Hematopoietic multipotent progenitor cell treated with erythropoietin and hydrocortisone succinate and interleukin-3 and kit ligand, for 8 days (in vitro differentiated cells): ENCODE measurements at regions not wholly inside any gene's neighbourhood (a gene's known extent, or its start where the extent isn't known, plus 50 kb on each side); places are given as distances from the start of the nearest gene placed in this dataset.
"Not testable (repeated sequence)": the region's sequence is repeated elsewhere in the genome, so short reads cannot be mapped to it uniquely, and the experiment has no call there.

ENCODE experiments used
- DNase-seq: peaks from one replicate; pipeline ENCODE4 v3.0.0-alpha.2; 2015

DNA sequence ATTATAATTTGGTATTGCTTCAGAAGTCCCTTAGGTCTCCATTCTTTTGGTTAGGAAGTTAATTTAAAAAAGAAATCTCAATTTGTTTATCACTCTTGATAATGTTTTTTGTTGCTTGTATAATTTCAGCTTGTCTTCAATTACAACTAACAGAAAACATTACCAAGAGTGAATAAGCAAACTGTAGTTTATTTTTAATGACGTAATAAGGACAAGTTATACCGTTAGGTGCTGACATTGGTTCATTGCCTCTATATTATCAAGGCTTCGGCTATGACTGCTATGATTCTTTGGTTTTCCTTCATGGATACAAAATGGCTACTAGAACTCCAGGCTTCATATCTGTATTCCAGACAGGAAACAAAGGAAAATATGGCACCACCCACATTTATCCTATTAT lies 220.6 kb downstream of the PTGER3 start:
- no peak for DNase-seq

DNA sequence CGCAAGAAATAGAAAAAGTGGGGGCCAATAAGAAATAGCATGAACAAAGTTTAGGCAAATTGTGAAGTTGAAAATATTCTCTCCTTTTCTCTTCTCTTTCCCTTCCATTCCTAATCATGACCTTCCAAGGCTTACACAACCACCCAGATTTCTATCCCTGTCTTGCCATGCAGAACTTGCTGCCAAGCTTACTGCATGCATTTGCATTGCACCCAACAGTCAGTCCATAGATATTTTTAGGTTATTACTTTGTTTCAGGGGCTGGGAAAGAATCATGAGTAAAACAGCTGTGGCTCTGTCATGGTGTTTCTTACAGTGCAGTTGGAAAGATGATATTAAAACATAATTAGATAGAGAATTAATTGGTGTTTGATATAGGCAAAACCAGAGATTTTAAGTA lies 219.4 kb downstream of the PTGER3 start:
- no peak for DNase-seq

DNA sequence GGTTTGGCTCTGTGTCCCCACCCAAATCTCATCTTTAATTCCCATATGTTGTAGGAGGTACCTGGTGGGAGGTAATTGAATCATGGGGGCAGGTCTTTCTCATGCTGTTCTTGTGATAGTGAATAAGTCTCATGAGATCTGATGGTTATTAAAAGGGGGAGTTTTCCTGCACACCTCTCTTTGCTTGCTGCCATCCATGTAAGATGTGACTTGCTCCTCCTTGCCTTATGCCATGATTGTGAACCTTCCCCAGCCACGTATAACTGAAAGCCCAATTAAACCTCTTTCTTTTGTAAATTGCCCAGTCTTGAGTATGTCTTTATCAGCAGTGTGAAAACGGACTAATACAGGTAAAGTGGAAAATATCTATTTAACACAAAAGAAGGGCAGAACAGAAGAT lies 213.3 kb downstream of the PTGER3 start:
- not testable (repeated sequence) for DNase-seq

DNA sequence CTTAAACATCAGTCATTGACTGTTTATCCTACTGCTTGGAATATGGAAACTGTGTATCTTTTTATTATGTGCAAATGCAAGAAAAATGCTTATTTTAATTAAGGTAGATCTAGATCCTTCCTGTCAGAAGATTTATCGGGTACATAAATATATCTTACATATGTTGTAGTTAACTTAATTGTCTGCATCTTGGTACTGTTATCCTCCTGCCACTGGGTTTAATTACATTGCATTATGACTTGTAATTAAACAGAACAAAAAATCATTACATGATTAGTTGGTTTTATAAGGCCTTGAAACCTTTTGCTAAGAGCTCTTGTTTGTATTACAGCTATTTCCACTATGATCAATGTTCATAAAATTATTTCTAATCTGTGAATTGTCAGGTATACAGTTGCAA lies 211.2 kb downstream of the PTGER3 start:
- DNase-seq = no peak

DNA sequence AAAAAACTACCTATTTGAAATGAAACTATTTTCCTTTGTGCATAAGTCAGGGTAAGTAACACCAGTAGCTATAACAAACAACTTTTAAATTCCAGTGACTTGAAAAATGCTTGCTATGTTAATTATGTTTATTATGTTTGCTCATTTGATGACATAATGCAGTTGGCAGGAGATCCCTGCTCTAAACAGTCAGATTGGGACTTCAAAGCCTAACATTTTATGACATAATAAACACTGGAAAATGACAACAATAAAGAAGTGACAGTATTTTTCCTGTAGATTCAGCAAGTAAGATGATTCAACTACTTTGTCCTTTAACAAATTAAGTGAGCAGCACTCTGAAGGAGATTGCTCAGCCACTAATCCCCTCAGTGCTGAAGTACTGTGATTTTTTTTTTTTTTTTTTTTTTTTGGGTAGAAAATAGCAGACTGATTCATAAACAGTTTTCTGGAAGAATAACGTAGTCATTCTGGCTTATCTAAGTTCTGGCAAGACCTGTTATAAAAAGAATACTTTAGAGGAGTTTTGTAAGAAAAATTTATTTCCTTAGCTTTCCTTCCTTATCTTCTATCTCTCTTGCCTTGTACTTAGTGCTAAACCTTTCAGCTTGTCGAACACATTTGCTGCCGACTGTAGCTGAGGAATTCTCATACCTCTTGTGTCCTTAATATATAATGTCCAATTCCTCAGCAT lies 207.2 kb downstream of the PTGER3 start:
- DNase-seq = no peak

DNA sequence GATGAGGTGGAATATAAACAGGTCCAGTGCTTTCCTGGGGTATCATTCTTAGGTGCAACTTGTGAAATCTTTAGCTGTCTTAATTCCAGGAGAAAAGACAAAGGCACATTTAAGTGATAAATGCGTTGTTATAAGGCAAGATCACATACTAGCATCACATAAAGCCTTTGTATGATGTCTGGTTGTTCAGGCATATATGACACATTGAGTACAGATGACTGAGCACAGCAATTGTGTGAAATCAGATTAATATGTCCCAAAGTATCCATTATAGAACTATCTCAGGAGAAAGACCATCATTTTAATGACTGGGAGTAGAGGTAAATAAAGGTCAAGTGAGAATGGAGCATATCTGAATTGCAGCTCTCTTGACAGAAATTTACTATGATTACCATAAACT lies 205.1 kb downstream of the PTGER3 start:
- DNase-seq = no peak

DNA sequence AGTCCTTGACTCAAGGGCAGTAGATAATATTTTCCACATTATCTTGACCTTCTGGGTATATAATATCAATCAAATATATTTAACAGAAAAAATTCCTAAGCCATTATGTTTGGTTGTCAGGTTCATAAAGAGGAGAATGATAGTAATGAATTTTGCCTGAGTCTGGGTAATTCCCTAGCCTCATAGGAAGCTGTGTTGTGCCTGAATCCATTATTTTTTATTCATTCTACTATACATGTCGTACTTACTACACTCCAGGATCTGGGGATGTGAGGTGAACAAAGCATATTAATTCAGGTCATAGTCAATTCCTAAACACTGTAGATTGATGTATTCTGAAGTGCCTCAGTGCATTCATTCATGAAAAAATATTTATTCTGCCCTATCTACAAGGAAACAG lies 204.2 kb downstream of the PTGER3 start:
- no peak for DNase-seq

DNA sequence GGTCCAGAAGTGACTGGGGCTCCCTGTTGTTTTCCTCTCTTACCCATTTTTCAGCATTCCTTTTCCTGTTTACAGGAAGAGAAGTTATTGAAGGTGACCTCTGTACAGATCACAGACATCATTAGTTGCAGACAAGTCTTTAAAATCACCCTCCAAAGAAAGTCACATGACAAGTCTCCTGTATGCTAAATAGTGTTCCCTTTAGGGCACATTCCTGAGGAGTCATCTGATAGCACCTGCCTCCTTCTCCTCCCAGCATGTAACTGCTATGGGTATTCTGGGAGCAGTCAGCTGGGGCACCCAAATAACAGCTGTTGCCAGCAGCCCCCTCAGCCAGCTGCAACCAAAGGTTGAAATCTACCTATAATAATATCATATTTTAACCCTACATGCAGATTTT lies 200.6 kb downstream of the PTGER3 start:
- DNase-seq = no peak

DNA sequence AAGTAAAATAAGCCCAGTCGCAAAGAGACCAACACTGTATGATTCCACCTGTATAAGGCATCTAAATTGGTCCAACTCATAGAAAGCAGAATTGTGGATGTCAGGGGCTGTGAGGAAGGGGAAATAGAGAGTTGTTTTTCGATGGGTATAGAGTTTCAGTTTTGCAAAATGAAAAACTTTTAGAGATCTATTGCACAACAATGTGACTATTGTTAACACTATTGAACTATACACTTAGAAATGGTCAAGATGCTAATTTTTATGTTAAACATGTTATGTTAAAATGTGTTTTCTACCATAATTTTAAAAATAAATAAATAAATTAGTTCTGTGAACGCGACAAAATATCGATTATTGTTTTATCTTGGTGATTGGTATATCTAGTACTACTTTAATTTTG lies 192.4 kb downstream of the PTGER3 start:
- DNase-seq = no peak

DNA sequence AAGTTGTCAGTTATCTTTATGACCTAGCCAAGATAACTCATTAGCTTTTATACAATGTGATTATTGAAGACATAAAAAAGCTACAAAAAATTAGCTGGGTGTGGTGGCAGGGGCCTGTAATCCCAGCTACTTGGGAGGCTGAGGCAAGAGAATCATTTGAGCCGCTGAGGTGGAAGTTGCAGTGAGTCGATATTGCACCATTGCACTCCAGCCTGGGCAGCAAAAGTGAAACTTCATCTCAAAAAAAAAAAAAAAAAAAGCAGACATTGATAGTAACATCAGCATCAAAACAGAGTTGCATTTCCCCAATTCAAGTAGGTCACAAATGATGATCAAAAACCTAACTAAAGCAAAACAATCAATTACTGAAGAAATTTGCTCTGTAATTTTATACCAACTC lies 191.4 kb downstream of the PTGER3 start:
- no peak for DNase-seq

DNA sequence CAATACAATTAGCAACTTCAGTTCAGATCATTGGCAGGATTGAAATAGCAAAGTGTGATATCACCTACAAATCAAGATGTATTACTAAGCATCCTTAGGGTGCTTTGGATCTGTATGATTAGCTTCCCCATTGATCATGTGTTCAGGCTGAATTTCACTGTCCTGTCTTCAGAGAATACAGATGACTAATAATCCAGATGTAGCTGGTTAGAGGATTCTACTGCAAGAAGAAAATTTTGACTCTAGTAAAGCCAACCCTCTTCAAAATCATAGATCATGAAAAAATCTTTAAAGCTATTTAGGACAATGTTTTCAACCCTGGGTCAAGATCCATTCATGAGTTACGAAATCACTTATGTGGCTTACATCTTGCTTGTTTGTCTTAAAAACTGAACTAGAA lies 184.4 kb downstream of the PTGER3 start:
- DNase-seq = no peak

DNA sequence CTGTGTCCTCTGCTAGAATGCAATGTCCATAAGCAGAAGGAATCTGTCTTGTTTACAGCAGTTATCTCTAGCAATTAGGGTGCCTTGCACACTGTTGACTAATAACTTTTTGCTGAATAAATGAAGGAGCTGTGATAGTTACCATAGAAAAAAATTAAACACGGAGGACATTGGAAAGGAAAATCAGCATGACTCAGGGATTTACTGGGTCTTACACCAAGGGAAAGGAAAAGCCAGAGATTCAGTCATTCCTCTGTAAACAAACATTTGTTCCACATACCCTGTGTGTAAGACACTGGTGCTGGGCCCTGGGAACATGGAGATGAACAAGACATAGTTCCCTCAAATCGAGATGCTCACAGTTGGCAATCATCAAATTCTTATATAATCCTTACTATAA lies 183.3 kb downstream of the PTGER3 start:
- no peak for DNase-seq

DNA sequence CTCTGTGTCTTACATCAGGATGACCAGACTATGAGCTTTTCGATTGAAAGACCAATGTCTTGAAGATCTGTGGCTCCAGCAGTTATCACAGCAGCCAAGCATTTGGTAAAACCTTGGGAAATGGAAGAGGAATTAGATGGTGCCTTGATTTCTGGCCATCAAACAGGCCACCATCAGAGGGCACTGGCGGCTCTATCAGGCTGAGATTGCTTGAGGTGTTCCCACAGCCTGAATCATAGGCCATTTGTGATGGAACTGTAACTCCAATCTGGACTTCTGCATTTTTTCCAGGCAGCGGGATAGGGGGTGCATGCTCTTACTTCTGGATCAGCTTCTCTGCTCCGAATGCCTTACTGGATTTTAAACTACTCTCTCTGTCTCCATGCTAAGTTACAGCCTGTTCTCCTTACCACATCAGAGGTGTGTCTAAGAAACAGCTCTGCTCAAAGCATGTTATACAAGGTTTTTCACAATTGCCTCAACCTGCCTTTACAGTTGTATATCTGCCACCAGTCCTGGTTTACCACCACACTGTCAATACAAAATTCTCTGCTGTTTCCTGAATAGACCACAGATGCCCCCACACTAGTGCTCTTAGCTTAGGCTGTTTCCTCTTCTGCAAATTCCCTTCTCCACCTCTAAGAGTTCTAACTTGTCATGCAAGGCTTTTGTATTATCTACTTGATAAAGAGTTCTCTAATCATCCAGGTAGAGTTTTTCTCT lies 180.9 kb downstream of the PTGER3 start:
- no peak for DNase-seq

DNA sequence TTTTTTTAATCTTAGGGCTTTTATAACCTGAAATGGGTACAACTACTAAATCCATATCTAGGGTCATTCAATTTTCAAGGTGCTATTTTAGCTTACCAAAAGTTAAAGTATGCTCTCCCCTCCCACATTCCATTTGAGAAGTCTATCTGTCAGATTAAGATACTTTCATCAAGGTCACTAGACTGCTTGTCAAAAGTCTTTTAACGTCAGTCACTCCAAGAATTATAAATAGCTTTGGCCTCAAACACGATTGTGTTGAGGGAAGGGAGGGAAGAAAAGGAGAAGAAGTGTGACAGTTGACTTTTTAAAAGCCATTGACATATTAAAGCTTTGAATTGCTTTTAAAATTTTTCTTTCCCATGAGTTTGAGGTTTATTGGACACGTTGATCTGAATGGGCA lies 175.8 kb downstream of the PTGER3 start:
- no peak for DNase-seq

DNA sequence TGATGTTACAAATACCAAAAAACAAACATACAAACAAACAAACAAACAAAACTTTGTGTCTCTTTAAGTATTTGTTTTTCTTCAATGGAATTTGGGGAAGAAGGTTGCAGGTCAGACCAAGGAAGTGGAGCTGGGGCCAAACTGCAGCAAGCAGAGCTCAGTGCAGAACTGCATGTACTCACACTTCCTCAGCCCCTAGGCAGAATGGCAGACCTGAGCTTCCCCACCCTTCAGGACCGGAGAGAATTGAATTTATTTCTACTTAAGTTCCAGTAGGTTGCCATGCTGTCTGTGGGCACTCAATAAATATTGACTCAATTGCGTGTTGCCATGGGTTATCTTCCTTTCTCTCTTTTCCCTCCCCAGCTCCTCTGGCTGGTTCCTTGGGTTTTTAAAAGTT lies 173.6 kb downstream of the PTGER3 start:
- no peak for DNase-seq

DNA sequence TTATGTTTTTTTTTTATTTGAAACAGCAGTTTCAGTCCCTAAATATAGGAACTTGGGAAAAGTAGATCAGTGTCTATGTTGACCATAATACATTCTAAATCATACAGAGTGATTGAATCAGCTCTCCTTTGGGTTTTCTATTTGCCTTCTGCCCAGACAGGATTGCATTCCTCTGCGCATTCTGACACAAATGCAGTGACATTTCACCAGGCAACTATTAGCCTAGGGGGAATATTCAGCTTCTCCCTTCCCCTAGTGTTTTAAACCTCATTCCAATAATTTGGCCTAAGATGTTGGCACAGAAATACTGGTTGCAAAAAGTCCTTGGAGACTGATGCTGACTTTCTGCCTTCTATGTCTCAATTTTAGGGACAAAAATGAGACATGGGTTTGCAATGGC lies 172.8 kb downstream of the PTGER3 start:
- DNase-seq = no peak

DNA sequence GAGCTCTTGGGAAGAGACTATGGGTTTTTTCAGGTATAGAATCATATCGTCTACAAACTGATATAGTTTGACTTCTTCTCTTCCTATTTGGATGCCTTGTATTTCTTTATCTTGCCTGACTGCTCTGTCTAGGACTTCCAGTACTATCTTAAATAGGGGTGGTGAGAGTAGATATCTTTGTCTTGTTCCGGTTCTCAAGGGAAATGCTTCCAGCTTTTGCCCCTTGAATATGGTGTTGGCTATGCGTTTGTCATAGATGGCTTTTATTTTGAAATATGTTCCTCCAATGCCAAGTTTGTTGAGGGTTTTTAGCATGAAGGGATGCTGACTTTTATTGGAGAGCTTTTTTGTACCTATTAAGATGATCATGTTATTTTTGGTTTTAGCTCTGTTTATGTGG lies 170.3 kb downstream of the PTGER3 start:
- DNase-seq = no peak

DNA sequence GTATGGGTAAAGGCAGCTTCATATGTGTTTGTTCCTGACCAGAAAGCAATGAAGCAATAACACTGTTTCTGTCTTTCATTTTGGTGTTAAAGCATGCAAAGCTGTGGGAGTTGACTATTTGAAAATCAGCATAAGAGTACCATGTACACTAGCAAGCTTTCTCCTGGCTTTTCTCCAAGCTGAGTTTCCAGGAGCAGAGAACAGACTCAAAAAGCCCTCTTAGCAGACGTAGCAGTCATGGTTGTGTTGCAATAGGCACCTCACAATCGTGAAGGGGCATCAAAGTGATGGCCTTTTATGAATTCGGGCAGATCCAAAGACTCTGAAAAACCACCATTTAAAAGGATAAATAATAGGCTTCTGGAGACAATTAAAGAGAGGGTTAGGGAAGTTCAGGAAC lies 159.7 kb downstream of the PTGER3 start:
- DNase-seq = no peak

DNA sequence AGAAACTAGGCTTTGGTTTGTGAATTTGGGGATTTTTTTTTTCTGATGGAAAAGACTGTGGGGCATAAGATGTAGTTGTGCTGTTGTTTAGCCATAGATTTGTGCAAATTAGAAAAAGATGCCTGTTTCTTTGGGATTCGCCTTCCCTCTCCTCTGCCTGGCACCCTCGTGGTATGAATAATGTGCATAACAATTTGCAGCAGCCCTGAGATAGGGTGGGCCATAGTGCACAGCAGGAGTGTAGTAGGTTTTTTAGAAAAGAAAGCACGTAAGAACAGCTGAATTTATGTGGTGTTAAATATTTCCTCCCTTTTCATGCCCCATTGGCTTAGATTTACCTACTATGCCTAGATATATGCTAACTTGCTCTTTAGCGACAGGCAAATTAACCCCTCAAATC lies 158.9 kb downstream of the PTGER3 start:
- no peak for DNase-seq

DNA sequence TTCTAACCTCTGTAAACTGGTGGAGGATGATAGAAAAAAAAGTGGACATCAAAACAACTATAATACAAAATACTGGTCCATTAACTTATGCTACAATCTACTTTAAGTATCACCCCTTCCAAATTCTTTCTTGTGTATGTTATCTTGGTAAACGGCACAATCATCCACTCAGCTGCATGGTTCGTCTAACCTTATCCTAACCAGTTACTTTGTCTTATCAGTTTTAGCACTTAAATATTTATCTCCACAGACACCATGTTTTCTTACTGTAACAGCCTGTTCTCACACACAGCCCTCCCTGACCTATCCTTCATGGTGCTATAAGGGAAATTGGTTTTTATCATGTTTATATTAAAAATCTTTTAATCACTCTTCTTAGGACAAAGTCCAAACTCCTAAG lies 157.2 kb downstream of the PTGER3 start:
- DNase-seq = peak; percentile 51

DNA sequence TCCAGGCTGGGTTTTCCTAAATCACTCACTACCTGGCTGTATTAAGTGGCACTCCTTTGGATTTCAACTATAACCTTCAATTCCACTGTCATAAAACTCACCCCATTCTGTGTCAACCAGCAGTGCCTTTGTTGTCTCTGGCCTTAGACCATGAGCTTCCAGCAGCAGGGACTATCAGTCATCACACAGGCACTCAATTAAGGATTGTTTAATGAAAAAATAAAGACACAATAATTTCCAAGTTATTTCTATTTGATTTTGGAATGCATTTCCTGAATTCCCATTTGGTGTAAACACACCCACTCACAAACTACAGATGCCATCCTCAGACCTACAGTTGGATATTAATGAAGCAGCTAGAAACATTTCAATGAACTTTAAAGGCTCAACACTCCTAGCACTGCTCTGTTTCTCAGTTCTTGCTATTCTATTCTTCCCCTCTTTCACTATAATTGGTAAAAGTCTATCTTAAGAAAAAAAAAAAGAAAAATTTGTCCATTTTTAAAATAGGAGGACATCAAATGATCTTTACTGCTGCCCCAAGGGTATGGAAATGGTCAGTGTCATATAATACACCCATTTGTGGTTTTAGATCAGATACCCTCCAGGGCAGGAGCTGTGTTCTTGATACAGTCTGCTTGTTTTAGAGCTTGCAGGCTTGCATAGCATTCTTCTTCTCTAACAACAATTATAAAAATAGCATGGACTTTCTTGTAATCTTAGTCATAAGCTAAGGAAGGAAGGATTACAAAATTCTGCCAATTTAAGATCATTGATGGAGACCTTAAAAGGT lies 156.4 kb downstream of the PTGER3 start:
- DNase-seq = peak; percentile 47

DNA sequence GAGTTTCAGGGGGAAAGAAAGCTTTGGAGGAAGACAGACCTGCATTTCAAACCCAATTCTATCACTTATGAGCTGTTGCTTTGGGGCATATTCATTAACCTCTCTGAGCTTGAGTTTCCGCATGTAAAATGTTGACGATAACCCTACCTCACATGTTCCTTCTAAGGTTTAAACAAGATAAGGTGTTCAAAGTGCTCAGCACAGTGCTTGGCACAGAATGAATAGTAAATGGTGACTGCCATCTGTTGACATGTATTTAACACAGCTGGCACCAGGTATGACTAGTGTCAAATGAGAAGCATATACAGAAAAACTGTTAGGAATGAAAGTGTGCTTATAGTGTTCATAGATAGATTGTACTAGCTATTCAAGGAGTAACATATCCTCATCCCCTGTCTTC lies 155.5 kb downstream of the PTGER3 start:
- peak; percentile 28 for DNase-seq

DNA sequence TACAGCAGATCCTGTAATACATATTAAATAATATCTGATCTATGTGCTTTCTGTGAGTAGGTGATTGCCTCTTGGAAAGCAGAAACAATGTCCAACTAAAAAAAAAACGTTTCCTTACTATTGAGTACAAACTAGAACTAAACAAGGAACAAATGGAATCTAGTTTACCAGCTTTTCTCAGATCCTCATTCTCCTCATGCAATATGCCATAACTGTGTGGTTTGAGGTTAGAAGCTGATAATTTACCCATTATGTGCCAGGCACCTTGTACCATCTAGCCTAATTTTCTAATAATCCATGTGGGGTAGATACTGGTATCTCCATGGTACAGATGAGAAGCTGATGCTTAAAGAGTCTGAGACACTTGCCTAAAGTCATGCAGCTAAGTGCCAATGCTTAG lies 154.7 kb downstream of the PTGER3 start:
- DNase-seq = peak; percentile 34

DNA sequence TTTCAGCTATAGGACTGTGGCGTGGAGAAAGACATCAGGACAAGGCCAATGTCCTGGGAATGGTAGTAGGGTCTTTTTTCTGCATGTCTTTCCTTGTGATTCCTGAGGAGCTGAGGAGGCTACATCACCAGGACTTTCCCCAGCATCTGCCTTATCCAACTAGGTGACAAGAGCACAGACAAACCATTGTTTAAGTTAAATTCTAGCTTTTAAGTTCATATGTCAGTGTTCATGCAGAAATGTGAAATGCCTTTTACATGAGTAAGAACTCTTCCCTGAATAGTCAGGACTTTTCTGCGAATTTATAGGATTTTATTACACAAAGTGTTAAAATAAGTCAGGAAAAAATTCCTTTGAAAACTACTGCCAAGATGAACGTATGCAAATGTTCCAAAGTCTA lies 154.2 kb downstream of the PTGER3 start:
- no peak for DNase-seq
